ENCODE measurements at regions not wholly inside any gene's neighbourhood (a gene's known extent, or its start where the extent isn't known, plus 50 kb on each side); places are given as distances from the start of the nearest gene placed in this dataset.

DNA sequence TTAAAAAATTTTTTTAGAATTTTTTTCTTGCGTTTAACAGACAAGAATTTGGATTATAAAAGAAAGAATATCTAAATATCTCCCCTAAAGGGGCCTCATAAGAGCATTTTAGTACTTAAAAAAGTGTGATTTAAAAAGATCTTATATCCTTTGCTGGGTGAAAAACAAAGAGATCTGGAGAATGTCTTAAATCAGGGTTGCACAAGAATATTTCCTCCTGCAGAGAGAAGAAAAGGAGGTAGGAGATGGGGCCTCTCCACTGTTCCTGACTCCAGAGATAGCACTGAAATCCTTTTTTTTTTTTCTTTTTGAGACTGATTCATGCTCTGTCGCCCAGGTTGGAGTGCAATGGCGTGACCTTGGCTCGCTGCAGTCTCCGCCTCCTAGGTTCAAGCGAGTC, 68.5 kb upstream of the OSR1 start:
- TF ChIP-seq, protein P1, sequence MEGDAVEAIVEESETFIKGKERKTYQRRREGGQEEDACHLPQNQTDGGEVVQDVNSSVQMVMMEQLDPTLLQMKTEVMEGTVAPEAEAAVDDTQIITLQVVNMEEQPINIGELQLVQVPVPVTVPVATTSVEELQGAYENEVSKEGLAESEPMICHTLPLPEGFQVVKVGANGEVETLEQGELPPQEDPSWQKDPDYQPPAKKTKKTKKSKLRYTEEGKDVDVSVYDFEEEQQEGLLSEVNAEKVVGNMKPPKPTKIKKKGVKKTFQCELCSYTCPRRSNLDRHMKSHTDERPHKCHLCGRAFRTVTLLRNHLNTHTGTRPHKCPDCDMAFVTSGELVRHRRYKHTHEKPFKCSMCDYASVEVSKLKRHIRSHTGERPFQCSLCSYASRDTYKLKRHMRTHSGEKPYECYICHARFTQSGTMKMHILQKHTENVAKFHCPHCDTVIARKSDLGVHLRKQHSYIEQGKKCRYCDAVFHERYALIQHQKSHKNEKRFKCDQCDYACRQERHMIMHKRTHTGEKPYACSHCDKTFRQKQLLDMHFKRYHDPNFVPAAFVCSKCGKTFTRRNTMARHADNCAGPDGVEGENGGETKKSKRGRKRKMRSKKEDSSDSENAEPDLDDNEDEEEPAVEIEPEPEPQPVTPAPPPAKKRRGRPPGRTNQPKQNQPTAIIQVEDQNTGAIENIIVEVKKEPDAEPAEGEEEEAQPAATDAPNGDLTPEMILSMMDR (IDR thresholded peaks at IDR 0.05), result no peak
- no peak for ATAC-seq (ENCODE audit: low FRiP score)
- DNase-seq (ENCODE audit: low spot score), result no peak

- DNase-seq (ENCODE audit: low spot score) (no peak), ATAC-seq (ENCODE audit: low FRiP score) (no peak)
- TF ChIP-seq, protein P1 (IDR thresholded peaks at IDR 0.05), result no peak
Observed at GRCh38 chr2:19426144-19426543, 67.7 kb upstream of the OSR1 start.

DNA sequence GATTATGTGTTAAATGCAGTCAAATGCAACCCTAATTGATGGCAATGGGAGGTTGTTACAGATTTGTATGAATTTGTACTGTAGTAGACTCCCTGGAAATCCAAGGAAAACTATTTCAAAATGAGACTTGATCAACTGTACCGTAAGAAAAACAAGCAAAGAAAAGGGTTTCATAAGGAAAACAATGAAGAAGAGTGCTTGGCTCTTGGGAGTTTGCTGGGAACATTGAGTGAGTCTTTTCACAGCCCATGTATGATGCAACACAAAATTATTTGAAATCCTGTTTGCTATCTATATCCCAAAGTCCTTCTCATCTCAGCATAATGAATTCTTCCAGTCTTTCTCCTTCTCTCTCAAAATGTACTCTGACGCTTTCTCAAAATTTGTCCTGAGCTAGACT, 67.0 kb upstream of the OSR1 start:
- no peak for ATAC-seq (ENCODE audit: low FRiP score)

GRCh38 chr2:19419211-19419880, 60.9 kb upstream of the OSR1 start:
- ATAC-seq (ENCODE audit: low FRiP score), result no peak
- TF ChIP-seq, protein P1 (IDR thresholded peaks at IDR 0.05), result no peak
- no peak for DNase-seq (ENCODE audit: low spot score)

More for the DNA sequence above, 67.0 kb upstream of the OSR1 start:
- DNase-seq (ENCODE audit: low spot score), result no peak
- TF ChIP-seq, protein P1 (IDR thresholded peaks at IDR 0.05), result no peak

DNA sequence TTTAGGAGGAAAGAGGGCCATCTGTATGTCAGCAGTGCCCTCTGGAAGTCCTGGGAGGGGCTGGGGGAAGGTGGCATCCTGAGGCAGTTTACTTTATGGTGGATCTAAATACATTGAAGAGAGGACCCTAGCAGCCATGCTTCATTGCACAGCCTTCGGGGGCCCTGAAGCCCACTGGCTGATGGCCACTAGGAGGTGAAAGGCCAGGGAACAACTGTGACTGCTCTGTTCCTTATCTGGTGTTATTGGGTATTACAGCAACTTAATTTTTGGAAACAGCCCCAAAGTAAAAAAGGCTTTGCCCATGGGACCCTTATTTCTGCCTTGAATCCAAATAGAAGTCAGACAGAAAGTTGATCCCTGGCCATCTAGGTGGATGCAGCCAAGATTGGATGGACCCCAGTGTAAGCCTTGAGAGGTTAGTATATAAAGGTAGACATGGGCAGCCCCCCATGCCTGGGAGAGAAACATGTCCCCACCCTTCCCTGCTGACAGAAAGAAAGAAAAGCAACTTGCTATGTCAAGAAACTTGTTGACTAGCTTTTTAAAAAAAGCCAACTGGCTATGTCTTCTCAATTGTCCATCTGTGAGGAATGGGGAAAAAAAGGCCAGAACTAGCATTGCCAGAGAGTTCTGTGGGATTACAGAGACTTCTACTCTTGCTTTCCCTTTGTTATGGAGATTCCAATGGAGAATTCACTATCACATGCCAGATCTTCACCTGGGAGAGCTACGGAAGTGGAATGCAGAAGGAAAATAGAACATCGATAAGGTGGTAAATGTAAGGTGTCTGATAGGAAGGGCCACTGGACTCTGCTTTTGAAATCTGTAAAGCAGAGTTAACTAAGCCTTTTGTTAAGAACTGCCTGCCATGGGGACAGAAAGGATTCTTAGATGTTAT, 58.6 kb upstream of the OSR1 start:
- TF ChIP-seq, protein P1 (IDR thresholded peaks at IDR 0.05), result no peak
- DNase-seq (ENCODE audit: low spot score) (no peak), ATAC-seq (ENCODE audit: low FRiP score) (no peak)

GRCh38 chr2:19416083-19416482, 57.7 kb upstream of the OSR1 start:
- ATAC-seq (ENCODE audit: low FRiP score), result no peak
- TF ChIP-seq, protein P1 (IDR thresholded peaks at IDR 0.05), result no peak

More at GRCh38 chr2:19416083-19416482, 57.7 kb upstream of the OSR1 start:
- no peak for DNase-seq (ENCODE audit: low spot score)

All from omental fat pad (tissue), 3 donors.